ENCODE measurements at regions not wholly inside any gene's neighbourhood (a gene's known extent, or its start where the extent isn't known, plus 50 kb on each side); places are given as distances from the start of the nearest gene placed in this dataset.

GRCh38 chr10:128369101-128369650, 243.0 kb upstream of the MKI67 start (continued):
- no peak for TF ChIP-seq RERE (CRISPR knock-in tag; IDR thresholded peaks at IDR 0.05; ENCODE audit: low read depth)
- no peak for TF ChIP-seq RARA (CRISPR knock-in tag; IDR thresholded peaks at IDR 0.05)
- no peak for TF ChIP-seq TEAD3 (CRISPR knock-in tag; optimal IDR thresholded peaks at IDR 0.05; ENCODE audit: borderline replicate concordance)
- TF ChIP-seq, protein P1, sequence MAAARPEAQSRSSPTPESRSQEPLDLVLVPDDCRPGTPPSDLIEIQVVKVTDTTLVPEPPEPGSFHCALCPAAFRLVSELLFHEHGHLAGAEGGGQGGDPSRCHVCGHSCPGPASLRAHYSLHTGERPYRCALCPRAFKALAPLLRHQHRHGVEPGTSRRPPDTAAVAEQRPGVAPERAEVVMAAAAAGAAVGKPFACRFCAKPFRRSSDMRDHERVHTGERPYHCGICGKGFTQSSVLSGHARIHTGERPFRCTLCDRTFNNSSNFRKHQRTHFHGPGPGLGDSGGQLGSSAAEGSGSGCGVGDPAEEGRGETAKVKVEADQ (CRISPR knock-in tag; IDR thresholded peaks at IDR 0.05; ENCODE audit: borderline replicate concordance) = no peak
- TF ChIP-seq NKX3-1 (CRISPR knock-in tag; IDR thresholded peaks at IDR 0.05) = no peak

DNA sequence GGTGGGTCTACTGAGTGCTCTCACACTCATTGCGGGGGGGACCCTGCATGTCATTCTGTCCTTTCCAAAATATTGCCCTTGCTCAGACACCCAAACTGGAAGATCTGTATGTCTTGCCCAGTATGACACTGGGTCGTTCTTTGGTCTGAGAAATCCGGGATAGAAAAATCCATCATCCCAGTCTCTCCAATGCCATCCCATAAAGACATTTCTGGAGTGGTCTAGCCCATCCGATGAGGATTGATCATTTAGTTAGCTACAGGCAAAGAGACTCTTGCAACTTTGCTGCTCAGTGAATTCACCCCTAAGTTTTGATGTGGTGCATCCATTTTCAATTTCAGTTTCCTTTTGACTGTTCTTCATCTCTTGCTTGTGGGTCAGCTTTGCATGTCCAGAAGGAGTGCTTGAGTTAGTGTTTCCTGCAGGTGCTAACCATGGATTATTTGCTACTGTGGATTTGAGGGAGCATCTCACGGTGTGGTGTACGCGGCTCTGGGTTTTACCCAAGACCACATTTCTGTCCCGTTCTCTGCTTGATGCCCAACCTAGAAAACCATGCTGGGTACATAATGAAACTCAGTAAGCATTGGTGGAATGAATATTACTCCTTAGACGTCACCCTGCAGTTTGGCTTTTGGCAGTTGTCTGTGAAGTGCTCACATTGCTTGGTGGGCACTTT, 247.0 kb upstream of the MKI67 start:
- ChIA-PET CTCF (ENCODE audit: low intra/inter-chr PET ratio, low total read pairs) (no interaction called here), POLR2A (no interaction called here)
- no peak for ATAC-seq
- no peak overlapping the region for H3K4me3 ChIP-seq (replicated peaks in 1 of 3; ENCODE audit: insufficient read depth in 1 of 3, low read depth in 2 of 3, low read length in 3 of 3)
- H3K36me3 ChIP-seq (replicated peaks in 1 of 2; ENCODE audit: control insufficient read depth in 1 of 2, insufficient read depth in 2 of 2, low read length in 2 of 2) = no peaks in the 10 kb centered on the region
- no peak for FAIRE-seq
- H2AFZ ChIP-seq (ENCODE audit: low read length) = no peak overlapping the region
- H3K9ac ChIP-seq (ENCODE audit: insufficient read depth, low read depth, low read length) = no peak overlapping the region
- no peaks in the 10 kb centered on the region for H3K79me2 ChIP-seq (ENCODE audit: insufficient read depth, low read length)
- H3K4me1 ChIP-seq (ENCODE audit: insufficient read depth, low read length) = no peaks in the 10 kb centered on the region
- H3K9me3 ChIP-seq (ENCODE audit: low read length) = no peaks in the 10 kb centered on the region
- no peak overlapping the region for H3K4me2 ChIP-seq (ENCODE audit: low read depth, low read length)
- no peak for DNase-seq (ENCODE audit: low spot score)
- BruUV-seq (replicated peaks) = no TSS peak
- H4K20me1 ChIP-seq (ENCODE audit: insufficient read depth, low read length) = no peaks in the 10 kb centered on the region
- 23% methylated on average over 7 of the region's 9 CpGs for WGBS (ENCODE audit: low lambda C conversion rate)
- H3K27me3 ChIP-seq (ENCODE audit: control insufficient read depth in 1 of 2, insufficient read depth in 2 of 2, low read length in 2 of 2) = no peaks in the 10 kb centered on the region; a peak in 1 of 5 replicates
- in situ Hi-C loops (cut with HindIII; ENCODE audit: extremely low pct_ligation_motif_present, low pct_unique_long_range_greater_than_20kb) = no loop called here
- H3K27ac ChIP-seq (ENCODE audit: extremely low read length, insufficient read depth, low read length) = no peak overlapping the region
- TF ChIP-seq RBM22 (optimal IDR thresholded peaks at IDR 0.05; ENCODE audit: low read length) = no peak
- TF ChIP-seq ZNF678 (CRISPR knock-in tag; IDR thresholded peaks at IDR 0.05) = no peak
- no peak for TF ChIP-seq MIXL1 (CRISPR knock-in tag; IDR thresholded peaks at IDR 0.05)
- TF ChIP-seq SIX1 (CRISPR knock-in tag; IDR thresholded peaks at IDR 0.05; ENCODE audit: borderline replicate concordance) = no peak
- TF ChIP-seq PBX2 (CRISPR knock-in tag; IDR thresholded peaks at IDR 0.05) = no peak
- no peak for TF ChIP-seq ZNF143 (CRISPR knock-in tag; IDR thresholded peaks at IDR 0.05)
- TF ChIP-seq ELF1 (CRISPR knock-in tag; IDR thresholded peaks at IDR 0.05) = no peak
- TF ChIP-seq HMGA1 (CRISPR knock-in tag; conservative IDR thresholded peaks at IDR 0.05) = no peak
- no peak for TF ChIP-seq RBFOX2 (IDR thresholded peaks at IDR 0.05; ENCODE audit: low read depth, low read length)
- TF ChIP-seq SNAPC5 (CRISPR knock-in tag; IDR thresholded peaks at IDR 0.05; ENCODE audit: borderline replicate concordance) = no peak
- TF ChIP-seq KDM4B (CRISPR knock-in tag; IDR thresholded peaks at IDR 0.05) = no peak
- TF ChIP-seq NFIB (CRISPR knock-in tag; IDR thresholded peaks at IDR 0.05; ENCODE audit: borderline replicate concordance) = no peak
- no peak for TF ChIP-seq ZFX (CRISPR knock-in tag; IDR thresholded peaks at IDR 0.05; ENCODE audit: low read depth)
- intact Hi-C loops (cut with micrococcal nuclease; ENCODE audit: unreplicated experiment) = no loop called here

Measured in HepG2 (cell line).